Fibroblast of lung (primary cell): ENCODE measurements at regions not wholly inside any gene's neighbourhood (a gene's known extent, or its start where the extent isn't known, plus 50 kb on each side); places are given as distances from the start of the nearest gene placed in this dataset.

ENCODE experiments used
- CTCF ChIP-seq, 2 donors: IDR thresholded peaks in 1 of 2; conservative IDR thresholded peaks in 1 of 2; 1 replicate in 1 of 2; 2 replicates in 1 of 2; pipeline ENCODE4 v1.5.1; 2011 to 2012; ENCODE audit warnings: low read length in 2 of 2, control low read depth in 1 of 2, inconsistent platforms in 1 of 2, low read depth in 1 of 2, mild to moderate bottlenecking in 1 of 2
- EZH2 ChIP-seq: IDR thresholded peaks from 2 replicates; pipeline ENCODE4 v1.5.1; 2012; ENCODE audit warnings: low read length, control low read depth, mild to moderate bottlenecking; ENCODE audit errors: missing control alignments

DNA sequence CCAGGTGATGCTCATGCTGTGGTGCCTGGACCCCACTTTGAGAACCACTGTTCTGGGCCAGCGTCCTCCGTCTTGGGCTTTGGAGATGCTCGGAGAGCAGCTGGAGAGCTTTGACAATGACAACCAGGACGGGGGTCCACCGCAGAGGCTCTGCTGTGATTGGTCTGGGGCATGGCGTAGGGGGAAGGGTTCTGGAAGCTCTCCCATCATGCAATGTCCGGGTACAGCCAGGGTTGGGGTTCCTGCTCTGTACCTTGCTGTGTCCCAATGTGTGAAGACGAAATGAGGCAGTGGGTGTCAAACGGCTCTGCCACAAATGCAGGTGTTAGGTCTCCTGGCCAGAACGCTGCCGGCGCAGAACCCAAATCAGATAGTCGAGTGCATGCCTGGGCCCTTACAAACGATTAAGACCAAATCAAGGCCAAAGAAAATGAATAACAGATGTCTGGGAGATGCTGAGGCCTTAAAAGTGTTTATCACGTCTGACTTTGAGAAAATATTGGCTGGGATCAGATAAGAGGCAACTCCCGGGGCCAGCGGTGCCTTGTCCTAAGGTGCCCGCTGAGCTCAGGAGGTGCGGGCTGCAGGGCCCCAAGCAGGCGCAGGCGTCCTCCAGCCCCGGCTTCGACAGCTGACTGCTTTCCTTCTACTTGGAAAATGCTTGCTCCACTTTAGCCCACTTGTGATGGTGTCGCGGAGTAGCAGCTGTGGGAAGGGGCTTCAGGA lies 117.2 kb downstream of the VAPA start:
- TF ChIP-seq CTCF (conservative IDR thresholded peaks at IDR 0.05 in 1 of 2, IDR thresholded peaks at IDR 0.05 in 1 of 2; ENCODE audit: low read depth in 1 of 2, low read length in 2 of 2) (no peak), EZH2 (no peak)
